ENCODE measurements at regions not wholly inside any gene's neighbourhood (a gene's known extent, or its start where the extent isn't known, plus 50 kb on each side); places are given as distances from the start of the nearest gene placed in this dataset.

DNA sequence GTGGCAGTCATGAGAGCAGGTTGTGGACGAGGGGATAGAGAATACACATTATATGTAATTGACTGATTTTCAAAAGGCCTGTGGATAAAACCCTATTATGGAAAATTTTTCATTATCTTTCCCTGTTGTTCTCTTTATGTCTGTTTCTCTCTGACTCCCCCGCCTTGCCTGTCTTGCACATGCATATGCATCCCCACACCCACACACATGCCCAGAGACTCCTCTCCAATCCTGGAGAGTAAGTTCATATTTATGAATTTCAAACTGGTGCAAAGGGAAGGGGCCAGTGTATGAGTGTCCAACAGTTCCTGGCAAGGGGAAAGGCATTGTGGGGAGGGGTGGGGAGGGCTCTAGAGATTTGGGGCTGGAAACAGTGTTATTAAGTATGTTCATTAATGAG lies 60.8 kb upstream of the ARHGAP36 start:
- TF ChIP-seq EZH2phosphoT487 (IDR thresholded peaks at IDR 0.05; ENCODE audit: borderline replicate concordance, low read length) (no peak), CTCF (IDR thresholded peaks at IDR 0.05; ENCODE audit: low read depth, low read length, poor library complexity, severe bottlenecking) (no peak)

All from DOHH2 (cell line).